ENCODE measurements at regions not wholly inside any gene's neighbourhood (a gene's known extent, or its start where the extent isn't known, plus 50 kb on each side); places are given as distances from the start of the nearest gene placed in this dataset.

- TF ChIP-seq CREB1 (CRISPR knock-in tag; IDR thresholded peaks at IDR 0.05) (no peak), MAX (CRISPR knock-in tag; IDR thresholded peaks at IDR 0.05) (no peak), PRDM15 (CRISPR knock-in tag; IDR thresholded peaks at IDR 0.05) (no peak)
Measured at GRCh38 chr4:171588764-171589163, 224.4 kb upstream of the GALNTL6 start.
